ENCODE measurements at regions not wholly inside any gene's neighbourhood (a gene's known extent, or its start where the extent isn't known, plus 50 kb on each side); places are given as distances from the start of the nearest gene placed in this dataset.

DNA sequence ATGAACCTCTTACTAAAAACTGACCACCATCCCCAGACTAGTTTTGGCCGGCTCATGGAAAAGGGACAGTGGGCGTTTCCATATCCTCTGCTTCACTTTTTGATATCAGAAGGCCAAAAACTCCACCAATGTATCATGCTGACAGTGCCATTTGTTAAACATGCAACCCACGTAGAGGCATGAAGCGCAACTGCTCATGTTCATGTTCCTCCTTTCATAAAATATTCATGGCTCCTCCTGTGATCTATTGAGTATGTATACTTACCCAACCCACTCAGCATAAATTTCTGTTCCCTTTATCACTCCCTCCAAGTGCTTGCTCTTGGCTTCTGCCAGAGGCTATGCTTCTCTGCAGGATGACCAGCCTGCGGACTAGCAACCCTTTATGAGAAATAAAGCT is 58.7 kb upstream of the TGFBR2 start:
- DNase-seq (ENCODE audit: low spot score): no peak

GRCh38 chr3:30548600-30548999 is 57.8 kb upstream of the TGFBR2 start:
- no peak for FAIRE-seq
- no peak for DNase-seq (ENCODE audit: low spot score)

More for the DNA sequence above, 58.7 kb upstream of the TGFBR2 start:
- FAIRE-seq: no peak

- DNase-seq (ENCODE audit: low spot score): no peak
- FAIRE-seq: no peak
These were observed 56.8 kb upstream of the TGFBR2 start for GRCh38 chr3:30549600-30549999.

DNA sequence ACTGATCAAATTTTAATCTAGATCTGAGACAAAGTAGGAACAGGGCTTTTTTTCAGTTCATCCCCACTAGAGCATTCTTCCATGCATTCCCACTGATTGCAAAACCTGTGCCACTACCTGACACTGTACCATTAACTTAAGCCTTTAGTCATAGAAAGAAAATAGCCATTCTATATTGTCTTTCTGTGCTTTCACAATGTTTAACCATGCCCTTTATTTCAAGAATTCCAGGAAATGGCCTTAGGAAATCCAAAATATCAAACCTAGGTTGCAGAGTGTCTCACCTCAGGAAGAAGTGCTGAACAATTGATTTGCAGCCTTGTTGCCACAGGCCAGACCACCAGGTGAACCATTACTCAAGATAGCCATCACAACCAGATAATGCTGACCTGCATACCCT is 56.2 kb upstream of the TGFBR2 start:
- DNase-seq (ENCODE audit: low spot score) (no peak), FAIRE-seq (no peak)

DNA sequence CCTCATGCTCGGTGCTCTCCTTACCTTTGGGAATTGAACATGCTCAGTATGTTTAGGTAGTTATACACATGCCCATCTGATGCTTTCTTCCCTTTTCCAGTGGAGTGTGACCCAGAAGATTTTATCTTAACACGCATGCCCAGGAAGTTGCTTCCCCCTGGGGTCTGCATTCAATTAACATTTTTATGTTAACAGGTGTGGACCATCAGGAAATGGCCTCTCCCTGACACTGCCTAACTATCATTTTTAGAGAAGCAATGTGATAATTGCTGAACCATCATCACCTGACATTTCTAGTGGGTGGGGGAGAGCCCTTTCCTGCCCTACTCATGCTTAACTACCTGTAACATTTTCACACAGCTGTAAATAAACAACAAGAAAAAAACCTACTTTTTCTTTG is 55.1 kb upstream of the TGFBR2 start:
- no peak for DNase-seq (ENCODE audit: low spot score)
- FAIRE-seq: no peak

- no peak for FAIRE-seq
- no peak for DNase-seq (ENCODE audit: low spot score)
These were observed 54.5 kb upstream of the TGFBR2 start for GRCh38 chr3:30551927-30552326.

DNA sequence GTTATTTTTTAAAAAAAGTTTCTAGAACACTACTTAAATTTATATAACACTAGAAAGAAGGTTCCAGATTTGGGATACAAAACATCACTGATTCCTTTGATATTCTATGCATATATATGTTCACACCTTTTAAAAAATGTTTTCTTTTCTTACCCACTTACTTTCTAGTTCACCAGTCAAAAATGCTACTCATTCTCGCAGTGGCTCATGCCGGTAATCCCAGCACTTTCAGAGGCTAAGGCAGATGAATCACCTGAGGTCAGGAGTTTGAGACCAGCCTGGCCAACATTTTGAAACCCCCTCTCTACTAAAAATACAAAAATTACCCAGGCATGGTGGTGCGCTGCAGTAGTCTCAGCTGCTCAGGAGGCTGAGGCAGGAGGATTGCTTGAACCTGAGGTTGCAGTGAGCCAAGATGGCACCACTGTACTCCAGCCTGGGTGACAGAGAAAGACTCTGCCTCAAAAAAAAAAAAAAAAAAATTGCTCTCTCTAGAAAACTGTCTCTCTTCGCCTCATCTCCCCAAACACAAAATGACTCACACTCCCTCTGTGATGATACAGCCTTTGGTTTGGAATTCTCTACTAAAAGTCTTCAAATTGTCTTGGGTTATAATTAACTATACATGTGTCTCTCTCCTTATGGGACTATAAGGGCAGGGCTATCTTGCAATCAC is 52.6 kb upstream of the TGFBR2 start:
- no peak for FAIRE-seq
- no peak for DNase-seq (ENCODE audit: low spot score)

DNA sequence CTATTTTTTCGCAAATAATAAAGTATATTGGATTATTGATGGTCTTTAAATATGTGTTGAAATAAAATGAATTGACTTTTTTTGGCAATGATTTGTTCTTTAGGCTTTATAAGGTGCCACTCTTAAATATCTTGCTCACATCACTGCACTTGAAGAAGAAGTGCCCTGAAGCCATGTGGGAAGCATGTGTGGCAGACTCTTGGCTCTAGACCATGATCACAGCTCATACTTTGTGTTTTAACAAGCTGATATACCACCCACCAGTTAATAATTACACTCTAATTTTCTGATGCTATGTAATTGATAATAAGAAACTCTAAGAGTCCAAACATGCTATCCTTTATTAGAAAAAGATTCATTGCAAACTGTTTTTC is 52.1 kb upstream of the TGFBR2 start:
- DNase-seq (ENCODE audit: low spot score): no peak

DNA sequence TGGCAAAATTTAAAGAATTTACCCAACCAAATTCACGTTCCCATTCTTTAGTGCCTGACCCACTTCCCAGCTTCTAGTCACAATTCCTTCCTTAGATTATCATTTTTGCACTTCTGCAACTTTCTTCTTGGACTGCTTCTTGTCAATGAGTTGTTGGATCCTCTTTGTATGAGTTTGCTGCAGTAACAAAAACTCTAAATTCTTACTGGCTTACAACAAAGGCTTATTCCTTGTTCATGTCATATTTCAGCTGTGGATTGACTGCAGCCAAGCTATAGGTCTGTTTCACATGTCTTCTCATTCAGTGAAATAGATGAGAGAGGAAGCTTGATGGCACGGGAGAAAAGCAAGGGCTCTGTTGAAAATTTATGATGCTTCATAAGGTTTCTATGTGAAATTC is 50.4 kb upstream of the TGFBR2 start:
- DNase-seq (ENCODE audit: low spot score) (no peak), FAIRE-seq (no peak)

More for the DNA sequence above, 52.1 kb upstream of the TGFBR2 start:
- FAIRE-seq: no peak
